Transverse colon (tissue), 4 donors: ENCODE measurements at regions not wholly inside any gene's neighbourhood (a gene's known extent, or its start where the extent isn't known, plus 50 kb on each side); places are given as distances from the start of the nearest gene placed in this dataset.

Experiments
- DNase-seq: peaks from one replicate; pipeline ENCODE4 v3.0.0-alpha.2; 2019
- H3K27ac ChIP-seq, 4 donors: fragments of 200-600 bp; sonication (generic); 2 replicates each; pipeline ENCODE4 v1.5.1; 2016 to 2018; ENCODE audit warnings: inconsistent platforms in 4 of 4
- H3K27me3 ChIP-seq: fragments of 200-600 bp; sonication (generic); 2 replicates; pipeline ENCODE4 v1.5.1; 2017; ENCODE audit warnings: inconsistent platforms
- H3K36me3 ChIP-seq, 4 donors: fragments of 200-600 bp; sonication (generic); 2 replicates each; pipeline ENCODE4 v1.5.1; 2017 to 2019; ENCODE audit warnings: inconsistent platforms in 4 of 4
- H3K4me1 ChIP-seq, 4 donors: fragments of 200-600 bp; sonication (generic); 2 replicates each; pipeline ENCODE4 v1.5.1; 2017 to 2020; ENCODE audit warnings: inconsistent platforms in 4 of 4
- H3K4me3 ChIP-seq, 4 donors: fragments of 200-600 bp; sonication (generic); 1 replicate in 1 of 4; 2 replicates in 3 of 4; pipeline versions ENCODE4 v1.5.1 to v1.6.1; 2017 to 2019; ENCODE audit warnings: inconsistent platforms in 4 of 4
- H3K9me3 ChIP-seq, 2 donors: fragments of 200-600 bp; sonication (generic); 2 replicates each; pipeline ENCODE4 v1.5.1; 2017 to 2019; ENCODE audit warnings: inconsistent platforms in 2 of 2
- EP300 ChIP-seq: sonication (generic); formaldehyde crosslinking; IDR thresholded peaks from one replicate; pipeline ENCODE4 v1.6.1; 2017; ENCODE audit warnings: antibody characterized with exemption, low read depth
- POLR2A ChIP-seq: fragments of 450-650 bp; IDR thresholded peaks from one replicate; pipeline ENCODE4 v1.6.1; 2016; ENCODE audit warnings: antibody characterized with exemption, mild to moderate bottlenecking, moderate library complexity
- POLR2AphosphoS5 ChIP-seq, 3 donors: sonication (generic); formaldehyde crosslinking; IDR thresholded peaks; one replicate each; pipeline ENCODE4 v1.6.1; 2016; ENCODE audit warnings: antibody characterized with exemption in 3 of 3
- WGBS, 2 donors: methylation state at CpG; one replicate each; pipeline ENCODE4 v1.1.5; 2018; ENCODE audit warnings: low coverage in 1 of 2; 5-methylcytosine and 5-hydroxymethylcytosine counted together
- in situ Hi-C, 4 donors: fragments of 200-750 bp; cut with MboI; loops; one replicate each; pipeline versions ENCODE4 v1.15.0 to v1.15.1; 2017; ENCODE audit warnings: low sequenced_read_pairs in 3 of 4, low pct_ligation_motif_present in 1 of 4, low pct_unique_long_range_greater_than_20kb in 1 of 4
- intact Hi-C: fragments of 100-400 bp; cut with DNase I; formaldehyde crosslinking; loops from one replicate; pipeline ENCODE4 v1.15.1; 2023; ENCODE audit warnings: low total_unique reads
- TF ChIP-seq, protein P1 (sequence below), 5 experiments: fragments of 200-600 bp in 3 of 5; fragments of 450-650 bp in 2 of 5; sonication (generic) in 3 of 5; IDR thresholded peaks; 1 replicate in 2 of 5; 2 replicates in 3 of 5; pipeline ENCODE4 v1.5.1; 2016 to 2017; ENCODE audit warnings: antibody characterized with exemption in 5 of 5, inconsistent platforms in 3 of 5, mild to moderate bottlenecking in 2 of 5, moderate library complexity in 1 of 5

GRCh38 chr4:8756816-8757215 lies 114.8 kb downstream of the HMX1 start:
- Histone ChIP-seq H3K27me3 (no peaks in the 10 kb centered on the region), H3K4me3 (no peak overlapping the region), H3K36me3 (no peaks in the 10 kb centered on the region), H3K4me1 (no peaks in the 10 kb centered on the region), H3K9me3 (no peaks in the 10 kb centered on the region), H3K27ac (no peak overlapping the region)
- WGBS, 2 donors, result 79 to 92% methylated on average over 2 to 8 of the region's 8 CpGs
- no peak for DNase-seq
- in situ Hi-C loops, result no loop called here
- intact Hi-C loops, result no loop called here
- TF ChIP-seq POLR2A (no peak), EP300 (no peak), POLR2AphosphoS5 (IDR thresholded peaks at IDR 0.05) (no peak)
- TF ChIP-seq, protein P1, sequence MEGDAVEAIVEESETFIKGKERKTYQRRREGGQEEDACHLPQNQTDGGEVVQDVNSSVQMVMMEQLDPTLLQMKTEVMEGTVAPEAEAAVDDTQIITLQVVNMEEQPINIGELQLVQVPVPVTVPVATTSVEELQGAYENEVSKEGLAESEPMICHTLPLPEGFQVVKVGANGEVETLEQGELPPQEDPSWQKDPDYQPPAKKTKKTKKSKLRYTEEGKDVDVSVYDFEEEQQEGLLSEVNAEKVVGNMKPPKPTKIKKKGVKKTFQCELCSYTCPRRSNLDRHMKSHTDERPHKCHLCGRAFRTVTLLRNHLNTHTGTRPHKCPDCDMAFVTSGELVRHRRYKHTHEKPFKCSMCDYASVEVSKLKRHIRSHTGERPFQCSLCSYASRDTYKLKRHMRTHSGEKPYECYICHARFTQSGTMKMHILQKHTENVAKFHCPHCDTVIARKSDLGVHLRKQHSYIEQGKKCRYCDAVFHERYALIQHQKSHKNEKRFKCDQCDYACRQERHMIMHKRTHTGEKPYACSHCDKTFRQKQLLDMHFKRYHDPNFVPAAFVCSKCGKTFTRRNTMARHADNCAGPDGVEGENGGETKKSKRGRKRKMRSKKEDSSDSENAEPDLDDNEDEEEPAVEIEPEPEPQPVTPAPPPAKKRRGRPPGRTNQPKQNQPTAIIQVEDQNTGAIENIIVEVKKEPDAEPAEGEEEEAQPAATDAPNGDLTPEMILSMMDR (IDR thresholded peaks at IDR 0.05), result no peak

DNA sequence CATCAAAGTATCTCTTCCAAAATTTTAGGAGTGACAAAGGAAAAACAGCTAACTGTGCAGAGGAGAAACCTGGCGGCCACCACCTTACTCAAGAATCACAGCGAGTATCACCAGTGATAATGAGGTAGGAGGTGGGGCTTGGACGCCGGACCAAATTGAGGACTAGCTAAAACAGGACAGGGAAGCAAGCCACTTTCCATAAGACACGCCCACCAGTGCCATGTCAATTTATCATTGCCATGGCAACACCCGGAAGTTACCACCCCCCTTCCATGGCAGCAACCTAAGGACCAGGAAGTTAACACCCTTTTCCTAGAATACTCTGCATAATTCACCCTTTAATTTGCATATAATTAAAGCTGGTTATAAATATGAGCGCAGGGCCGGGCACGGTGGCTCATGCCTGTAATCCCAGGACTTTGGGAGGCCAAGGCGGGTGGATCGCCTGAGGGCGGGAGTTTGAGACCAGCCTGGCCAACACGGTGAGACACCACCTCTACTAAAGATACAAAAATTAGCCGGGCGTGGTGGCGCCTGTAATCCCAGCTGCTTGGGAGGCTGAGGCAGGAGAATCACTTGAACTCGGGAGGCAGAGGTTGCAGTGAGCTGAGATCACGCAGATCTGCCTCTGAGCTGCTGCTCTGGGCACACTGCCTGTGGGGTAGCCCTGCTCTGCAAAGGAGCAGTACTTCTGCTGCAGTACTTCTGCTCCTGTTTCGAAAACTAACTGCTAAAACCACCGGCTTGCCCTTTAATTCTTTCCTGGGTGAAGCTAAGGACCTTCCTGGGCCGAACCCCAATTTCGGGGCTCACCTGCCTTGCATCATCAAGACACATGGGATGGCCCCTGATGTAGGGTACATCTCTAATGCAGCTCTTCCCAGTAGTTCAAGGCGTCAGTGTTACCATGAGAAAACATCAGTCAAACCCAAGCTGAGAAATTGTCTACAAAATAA lies 116.7 kb downstream of the HMX1 start:
- in situ Hi-C loops, result no loop called here
- no peak overlapping the region for H3K4me3 ChIP-seq
- no peaks in the 10 kb centered on the region for H3K9me3 ChIP-seq
- intact Hi-C loops, result no loop called here
- no peaks in the 10 kb centered on the region for H3K27me3 ChIP-seq
- TF ChIP-seq POLR2AphosphoS5 (IDR thresholded peaks at IDR 0.05), result no peak
- no peak for TF ChIP-seq EP300
- TF ChIP-seq, protein P1 (IDR thresholded peaks at IDR 0.05), result no peak
- TF ChIP-seq POLR2A, result no peak
- no peaks in the 10 kb centered on the region for H3K4me1 ChIP-seq
- H3K36me3 ChIP-seq, result no peaks in the 10 kb centered on the region
- no peak for DNase-seq
- no peak overlapping the region for H3K27ac ChIP-seq
- WGBS, 2 donors, result 90 to 92% methylated on average over 6 to 23 of the region's 23 CpGs

GRCh38 chr4:8748236-8748575 lies 123.4 kb downstream of the HMX1 start:
- in situ Hi-C loops (no loop called here), intact Hi-C loops (no loop called here)
- 93% methylated on average over 9 of the region's 9 CpGs; no CpG with 5 or more reads in 1 of the 2 donors for WGBS, 2 donors

DNA sequence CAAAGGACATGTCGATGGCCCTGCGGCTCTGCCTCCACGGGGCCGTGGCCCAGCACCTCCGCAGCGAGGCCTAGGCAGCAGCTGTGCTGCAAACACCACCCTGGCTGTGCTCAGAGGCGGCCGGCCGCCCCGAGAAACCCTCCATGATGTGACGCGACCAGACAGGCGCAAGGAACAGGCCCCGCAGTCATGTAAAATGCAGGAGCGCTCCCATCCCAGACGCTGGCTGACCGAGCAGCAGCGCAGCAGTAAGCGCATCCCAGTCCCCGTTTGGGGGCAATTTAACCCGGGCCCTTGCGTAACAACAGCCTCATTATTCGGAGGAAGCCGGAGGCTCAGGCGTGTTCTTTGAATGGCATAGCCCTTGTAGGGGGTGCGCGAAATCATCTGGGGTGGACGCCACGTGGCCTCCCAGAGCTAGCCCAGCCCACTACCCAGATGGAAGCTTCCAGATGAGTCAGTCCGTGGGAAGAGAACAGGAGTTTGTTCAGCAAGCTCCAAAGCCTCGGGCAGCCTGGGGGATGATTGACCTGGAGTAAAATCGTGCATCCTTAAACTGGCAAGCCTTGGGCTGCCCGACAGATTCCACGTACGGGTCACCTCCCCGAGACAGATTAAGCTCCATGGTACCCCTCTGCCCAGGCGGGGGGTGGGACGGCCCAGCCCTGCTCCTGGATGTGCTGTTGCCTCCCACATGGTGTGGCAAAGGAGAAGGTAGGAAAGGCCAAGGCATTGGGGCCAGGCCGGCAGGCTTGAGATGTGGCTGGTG lies 124.0 kb downstream of the HMX1 start:
- H3K4me1 ChIP-seq, result no peaks in the 10 kb centered on the region
- intact Hi-C loops, result no loop called here
- in situ Hi-C loops, result no loop called here
- DNase-seq, result no peak
- H3K36me3 ChIP-seq, result no peaks in the 10 kb centered on the region
- TF ChIP-seq EP300 (no peak), POLR2AphosphoS5 (IDR thresholded peaks at IDR 0.05) (no peak), POLR2A (no peak)
- TF ChIP-seq, protein P1 (IDR thresholded peaks at IDR 0.05), result no peak
- 78% methylated on average over 36 of the region's 39 CpGs; no CpG with 5 or more reads in 1 of the 2 donors for WGBS, 2 donors
- no peak overlapping the region for H3K27ac ChIP-seq
- H3K9me3 ChIP-seq, result no peaks in the 10 kb centered on the region
- no peak overlapping the region for H3K4me3 ChIP-seq
- H3K27me3 ChIP-seq, result no peaks in the 10 kb centered on the region

More at GRCh38 chr4:8748236-8748575, 123.4 kb downstream of the HMX1 start:
- H3K27me3 ChIP-seq, result no peaks in the 10 kb centered on the region
- no peaks in the 10 kb centered on the region for H3K9me3 ChIP-seq
- TF ChIP-seq, protein P1 (IDR thresholded peaks at IDR 0.05), result no peak
- TF ChIP-seq EP300 (no peak), POLR2AphosphoS5 (IDR thresholded peaks at IDR 0.05) (no peak), POLR2A (no peak)
- H3K4me3 ChIP-seq, result no peak overlapping the region
- H3K4me1 ChIP-seq, result no peaks in the 10 kb centered on the region
- no peak for DNase-seq
- H3K27ac ChIP-seq, result no peak overlapping the region
- H3K36me3 ChIP-seq, result no peaks in the 10 kb centered on the region
